ENCODE measurements at regions not wholly inside any gene's neighbourhood (a gene's known extent, or its start where the extent isn't known, plus 50 kb on each side); places are given as distances from the start of the nearest gene placed in this dataset.

- TF ChIP-seq CTCF (conservative IDR thresholded peaks at IDR 0.05; ENCODE audit: low read depth, low read length) (no peak), EZH2 (IDR thresholded peaks at IDR 0.05; ENCODE audit: borderline replicate concordance, low read depth, low read length, poor library complexity, severe bottlenecking) (no peak)
Observed at GRCh38 chr3:177467247-177467985, 270.1 kb upstream of the TBL1XR1 start.

Measured in A673 (cell line).